ENCODE measurements at regions not wholly inside any gene's neighbourhood (a gene's known extent, or its start where the extent isn't known, plus 50 kb on each side); places are given as distances from the start of the nearest gene placed in this dataset.
"Not testable (repeated sequence)": the region's sequence is repeated elsewhere in the genome, so short reads cannot be mapped to it uniquely, and the experiment has no call there.

- DNase-seq: no peak
Measured at GRCh38 chr10:81288544-81288943, 586.5 kb upstream of the NRG3 start.

GRCh38 chr10:81297292-81297691 lies 577.7 kb upstream of the NRG3 start:
- no peak for DNase-seq

GRCh38 chr10:81303656-81304055 lies 571.3 kb upstream of the NRG3 start:
- no peak for DNase-seq

GRCh38 chr10:81306971-81307782 lies 567.8 kb upstream of the NRG3 start:
- no peak for DNase-seq

GRCh38 chr10:81309041-81309552 lies 565.9 kb upstream of the NRG3 start:
- no peak for DNase-seq

- DNase-seq: no peak
Measured at GRCh38 chr10:81314471-81314870, 560.5 kb upstream of the NRG3 start.

- no peak for DNase-seq
Measured at GRCh38 chr10:81315026-81315425, 560.0 kb upstream of the NRG3 start.

GRCh38 chr10:81348003-81348402 lies 527.0 kb upstream of the NRG3 start:
- no peak for DNase-seq

GRCh38 chr10:81367132-81367531 lies 507.9 kb upstream of the NRG3 start:
- DNase-seq: no peak

- DNase-seq: no peak
Measured at GRCh38 chr10:81386817-81387216, 488.2 kb upstream of the NRG3 start.

GRCh38 chr10:81403451-81403850 lies 471.5 kb upstream of the NRG3 start:
- DNase-seq: no peak

- no peak for DNase-seq
Measured at GRCh38 chr10:81405399-81405798, 469.6 kb upstream of the NRG3 start.

- DNase-seq: no peak
Measured at GRCh38 chr10:81414038-81414437, 461.0 kb upstream of the NRG3 start.

GRCh38 chr10:81426722-81427121 lies 448.3 kb upstream of the NRG3 start:
- no peak for DNase-seq

GRCh38 chr10:81428456-81429134 lies 446.4 kb upstream of the NRG3 start:
- DNase-seq: no peak

- no peak for DNase-seq
Measured at GRCh38 chr10:81439445-81439844, 435.5 kb upstream of the NRG3 start.

GRCh38 chr10:81441624-81442023 lies 433.4 kb upstream of the NRG3 start:
- not testable (repeated sequence) for DNase-seq

- DNase-seq: no peak
Measured at GRCh38 chr10:81444242-81444929, 430.6 kb upstream of the NRG3 start.

GRCh38 chr10:81450651-81451050 lies 424.3 kb upstream of the NRG3 start:
- no peak for DNase-seq

GRCh38 chr10:81472927-81473470 lies 402.0 kb upstream of the NRG3 start:
- DNase-seq: no peak

GRCh38 chr10:81473755-81474154 lies 401.2 kb upstream of the NRG3 start:
- no peak for DNase-seq

- no peak for DNase-seq
Measured at GRCh38 chr10:81479316-81479715, 395.7 kb upstream of the NRG3 start.

GRCh38 chr10:81496626-81497025 lies 378.4 kb upstream of the NRG3 start:
- no peak for DNase-seq

Measured in NCI-H2081 treated with DMSO at 0.1 percent for 48 hours (cell line).